Colon (tissue), 2 donors: ENCODE measurements at regions not wholly inside any gene's neighbourhood (a gene's known extent, or its start where the extent isn't known, plus 50 kb on each side); places are given as distances from the start of the nearest gene placed in this dataset.

Experiments used
- FAIRE-seq: peaks from 2 replicates; lab custom pipeline; 2012; peaks lifted over from hg19 to GRCh38; lab: Jason Lieb, UNC
- donor health status: control.
- donor health status: control.

GRCh38 chr14:97407701-97408407 is 610.7 kb downstream of the VRK1 start:
- no peak for FAIRE-seq

- FAIRE-seq, result no peak
Observed at GRCh38 chr14:97408503-97408902, 611.3 kb downstream of the VRK1 start.

GRCh38 chr14:97408937-97409815 is 612.0 kb downstream of the VRK1 start:
- FAIRE-seq, result no peak

- FAIRE-seq, result no peak
Observed at GRCh38 chr14:97410667-97411620, 613.8 kb downstream of the VRK1 start.

DNA sequence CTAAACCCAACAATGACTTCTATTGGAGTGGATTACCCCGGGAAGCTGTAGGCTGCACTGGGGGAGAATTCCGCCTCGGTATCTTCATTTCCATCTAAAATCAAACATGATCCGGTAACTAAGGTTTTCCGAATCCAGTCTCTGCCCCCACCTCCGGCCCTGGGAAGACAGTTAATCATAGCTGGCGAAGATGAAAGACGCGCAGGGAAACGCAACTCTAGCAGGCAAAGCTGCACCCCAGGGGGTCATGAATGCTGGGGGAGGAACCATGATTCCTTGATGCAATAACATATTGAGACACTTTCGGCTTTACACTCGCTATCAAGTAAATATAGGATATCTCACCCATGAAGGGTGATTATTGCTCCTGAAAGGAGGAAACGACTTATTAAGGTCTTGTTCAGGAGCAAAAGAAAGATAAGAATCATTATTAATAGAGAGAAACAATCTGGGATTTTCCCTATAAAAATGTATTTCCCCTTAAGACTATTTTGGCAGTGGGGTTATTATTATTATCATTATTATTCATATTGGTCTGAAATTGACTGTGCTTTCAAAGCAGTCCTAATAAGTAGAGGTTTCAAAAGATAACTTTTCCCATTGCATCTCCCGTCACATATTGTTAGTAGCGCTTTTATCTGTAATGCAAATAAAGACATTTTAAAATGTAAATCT is 614.9 kb downstream of the VRK1 start:
- FAIRE-seq, result no peak

GRCh38 chr14:97413022-97413539 is 615.9 kb downstream of the VRK1 start:
- no peak for FAIRE-seq

DNA sequence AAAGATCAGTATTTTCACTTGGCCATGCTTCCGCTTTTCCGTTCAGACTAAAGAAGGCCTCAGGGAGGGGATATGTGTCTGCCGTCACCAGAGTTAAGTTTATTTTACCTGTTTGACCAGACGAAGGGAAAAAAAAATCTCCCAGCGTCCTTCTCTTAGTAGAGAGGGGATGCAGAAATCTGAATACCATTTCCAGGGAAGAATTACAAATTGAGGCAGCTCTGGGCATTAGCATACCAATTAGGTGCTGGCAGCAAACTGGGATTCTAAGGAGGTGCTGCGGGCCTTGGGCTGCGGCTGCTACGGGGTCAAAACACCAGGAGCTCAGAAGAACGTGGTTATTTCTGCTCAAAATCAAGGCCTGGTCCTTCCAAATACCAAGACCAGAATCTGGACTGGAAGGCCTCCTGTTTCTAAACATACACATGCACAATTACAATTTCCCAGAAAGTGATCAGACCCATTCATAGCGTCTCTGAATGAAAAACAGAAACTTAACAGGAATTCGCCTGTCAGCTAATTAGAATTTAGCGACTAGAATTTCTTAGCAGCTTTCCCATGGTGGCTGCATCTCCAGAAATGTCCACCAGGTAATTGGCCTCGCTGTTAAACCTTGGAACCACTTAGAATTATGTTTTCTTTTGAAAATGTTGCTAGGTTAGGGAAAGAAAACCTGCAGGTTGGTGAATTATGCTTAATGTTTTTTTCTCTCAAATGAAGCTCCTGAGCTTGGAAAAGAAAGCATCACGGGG is 617.0 kb downstream of the VRK1 start:
- no peak for FAIRE-seq

DNA sequence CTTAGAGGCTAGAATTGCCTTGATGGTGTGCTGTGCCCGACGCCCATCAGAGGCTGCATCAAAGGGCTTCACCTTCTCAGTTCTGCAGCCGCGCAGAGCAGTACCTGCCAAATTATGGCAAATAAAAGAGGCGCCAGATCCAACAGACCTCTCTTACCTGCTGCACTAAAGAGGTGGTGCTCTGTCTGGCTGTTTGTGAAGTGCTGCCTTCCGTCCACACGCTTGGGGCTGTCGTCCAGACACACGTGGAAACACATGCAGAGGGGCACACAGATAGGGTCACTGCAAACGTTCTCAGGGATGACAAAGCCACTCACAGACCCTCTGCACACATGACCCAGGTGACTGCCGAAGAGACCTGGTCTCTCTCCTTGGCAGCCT is 617.5 kb downstream of the VRK1 start:
- FAIRE-seq, result no peak

GRCh38 chr14:97415907-97416306 is 618.7 kb downstream of the VRK1 start:
- no peak for FAIRE-seq

DNA sequence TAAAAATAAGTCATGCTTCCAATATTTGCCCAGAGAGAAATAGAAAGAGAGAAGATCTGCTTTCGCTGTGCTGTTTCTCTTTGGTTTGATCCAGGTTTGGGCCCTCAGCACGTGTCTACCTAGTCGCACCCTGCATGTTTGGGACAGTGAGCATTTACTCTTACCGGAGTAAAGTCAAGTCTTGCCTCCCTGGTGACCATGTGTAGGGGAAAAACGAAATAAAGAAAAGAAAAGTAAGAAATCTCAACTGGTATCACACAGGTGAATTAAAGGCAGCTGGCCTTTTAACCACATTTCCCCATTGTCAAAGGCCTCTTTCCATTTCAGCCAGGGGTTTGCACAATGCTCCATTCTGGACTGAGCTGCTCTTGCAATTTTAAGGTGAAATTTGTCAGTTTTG is 619.4 kb downstream of the VRK1 start:
- no peak for FAIRE-seq

- FAIRE-seq, result no peak
Observed at GRCh38 chr14:97417331-97417730, 620.1 kb downstream of the VRK1 start.

GRCh38 chr14:97420211-97420610 is 623.0 kb downstream of the VRK1 start:
- no peak for FAIRE-seq

- FAIRE-seq, result no peak
Observed at GRCh38 chr14:97426776-97427175, 629.6 kb downstream of the VRK1 start.

DNA sequence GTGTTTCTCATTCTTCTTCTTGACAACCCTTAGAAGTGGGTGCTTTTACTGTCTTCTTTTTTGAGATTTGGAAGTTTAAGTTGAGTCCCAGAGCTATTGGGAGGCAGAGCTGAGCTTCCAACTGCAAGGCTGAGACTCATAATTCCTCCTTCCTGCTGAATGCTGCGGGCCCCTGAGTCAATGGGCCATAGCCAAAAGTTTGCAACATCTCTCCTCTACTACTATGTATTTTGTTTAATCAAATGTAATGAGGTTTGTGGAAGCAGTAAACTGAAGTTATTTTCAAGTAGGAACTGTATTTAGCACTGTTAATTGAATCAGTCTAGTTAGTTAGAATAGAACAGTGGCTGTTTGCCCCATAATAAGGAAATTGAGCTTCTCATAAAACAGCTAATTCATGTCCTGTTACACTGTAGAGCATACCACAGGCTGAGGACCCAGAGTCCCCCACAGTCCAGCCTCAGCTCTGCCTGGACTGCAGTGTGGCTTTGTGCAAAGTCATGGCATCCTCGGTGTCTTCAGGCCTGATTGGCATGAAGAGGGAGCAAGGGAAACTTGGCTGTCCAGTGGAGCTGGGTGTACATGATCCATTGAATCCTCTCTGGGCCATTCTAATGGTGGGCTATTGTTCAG is 631.7 kb downstream of the VRK1 start:
- no peak for FAIRE-seq

DNA sequence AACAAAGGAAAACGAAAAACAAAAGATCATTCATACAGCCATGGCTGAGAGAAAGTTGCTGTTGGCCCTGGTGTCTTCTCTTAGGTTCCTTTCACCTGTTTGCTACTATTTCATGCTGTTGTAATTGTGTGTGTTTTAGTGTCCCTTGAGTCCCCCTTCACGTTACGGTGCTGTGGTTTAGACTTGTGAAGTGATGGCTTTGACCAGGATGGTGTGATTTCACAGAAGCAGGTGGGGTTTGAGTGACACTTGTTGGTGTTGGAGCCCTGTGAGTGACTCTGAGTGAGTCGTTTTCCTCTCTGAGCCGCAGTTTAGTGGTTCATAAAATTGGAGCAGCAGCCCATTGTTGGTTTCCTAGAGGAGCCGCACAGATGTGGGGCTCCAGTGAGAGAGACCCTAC is 635.4 kb downstream of the VRK1 start:
- no peak for FAIRE-seq

DNA sequence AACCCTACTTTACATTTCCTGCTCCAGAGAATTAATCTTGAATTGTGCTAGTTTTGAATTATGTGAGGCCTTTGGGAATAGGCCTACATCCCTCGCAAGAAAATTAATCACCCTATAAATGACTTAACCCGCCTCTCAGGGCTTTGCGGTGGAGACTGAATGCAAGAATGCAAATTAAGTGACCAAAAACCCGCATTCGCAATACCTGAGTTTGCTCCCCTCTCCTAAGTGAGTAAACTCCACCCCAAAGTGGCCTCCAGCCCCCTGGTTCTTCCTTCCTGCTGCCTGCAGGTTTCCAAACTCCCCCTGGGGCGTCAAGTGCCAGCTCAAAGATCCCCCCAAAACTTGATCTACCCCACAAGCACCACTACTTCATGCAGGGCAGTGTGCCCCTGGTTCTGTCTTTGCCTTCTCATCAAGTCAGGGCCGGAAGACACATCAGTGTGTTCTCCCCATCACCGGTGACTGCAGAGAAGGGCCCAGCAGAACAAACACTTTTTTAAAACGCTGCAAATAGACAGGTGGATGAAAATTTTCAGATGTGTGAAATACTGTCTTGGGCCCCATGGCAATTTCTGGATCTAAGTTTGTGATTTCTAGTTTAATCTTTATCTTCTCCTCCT is 644.7 kb downstream of the VRK1 start:
- no peak for FAIRE-seq

DNA sequence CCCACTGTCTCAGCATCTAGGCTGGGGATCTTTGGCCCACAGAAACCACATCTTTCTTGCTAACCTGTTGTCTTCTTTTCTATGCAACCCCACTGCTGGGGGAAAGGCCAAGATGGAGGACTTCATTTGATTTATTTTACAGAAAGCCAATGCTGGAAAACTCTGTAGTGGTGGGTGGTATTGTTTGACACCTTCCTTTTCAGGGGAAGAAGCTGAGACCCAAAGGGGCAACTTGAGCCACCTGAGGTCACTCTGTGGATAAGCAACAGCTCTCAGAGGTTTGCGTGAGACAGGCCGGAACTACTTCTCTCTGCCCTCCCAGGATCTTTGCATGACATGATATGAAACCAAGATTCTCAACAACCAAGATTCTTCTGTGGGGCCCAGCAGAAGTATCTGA is 645.2 kb downstream of the VRK1 start:
- no peak for FAIRE-seq

GRCh38 chr14:97443412-97443811 is 646.2 kb downstream of the VRK1 start:
- FAIRE-seq, result no peak

DNA sequence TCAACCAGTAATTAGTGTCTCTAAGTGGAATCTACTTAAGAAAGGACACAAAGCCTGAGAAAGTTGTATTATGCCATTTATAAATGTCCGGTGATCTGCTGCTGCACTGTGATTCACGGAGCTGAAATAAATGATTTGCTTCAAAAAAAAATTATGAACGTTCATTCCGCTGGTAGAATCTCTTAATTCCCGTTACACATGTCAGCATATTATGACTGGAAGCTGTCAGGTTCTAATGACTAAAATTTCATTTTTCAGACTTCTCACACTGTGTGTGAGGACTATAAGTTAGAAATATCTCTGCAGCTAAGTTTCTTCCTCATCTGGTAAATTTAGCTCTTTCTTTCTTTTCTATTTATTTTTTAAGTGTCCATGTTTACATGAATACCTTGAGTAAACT is 647.1 kb downstream of the VRK1 start:
- FAIRE-seq, result no peak

DNA sequence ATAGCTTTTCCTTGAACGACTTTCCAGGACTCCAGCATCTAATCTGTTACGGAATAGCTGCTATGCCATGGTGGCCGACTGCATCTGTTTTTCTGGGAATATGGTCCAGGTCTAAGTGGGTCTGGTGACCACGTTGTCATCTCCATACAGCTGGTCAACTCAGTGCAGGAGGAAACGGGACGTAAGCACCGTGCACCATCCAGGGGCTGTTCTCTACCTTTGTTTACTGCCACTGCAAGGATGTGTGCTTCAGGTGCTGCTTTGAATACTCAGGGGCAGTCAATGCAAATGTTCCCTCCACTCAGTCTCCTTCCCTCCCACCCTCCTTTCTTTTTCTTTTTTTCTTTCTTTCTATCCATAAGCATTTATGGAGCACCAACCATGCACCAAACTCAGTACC is 648.2 kb downstream of the VRK1 start:
- FAIRE-seq, result no peak
